Caco-2 (cell line): ENCODE measurements at regions not wholly inside any gene's neighbourhood (a gene's known extent, or its start where the extent isn't known, plus 50 kb on each side); places are given as distances from the start of the nearest gene placed in this dataset.

Source experiments
- BruUV-seq: library from RNA; stranded (reverse); fragments of 400-500 nt; replicated peaks from 2 replicates; lab custom pipeline; 2021; lab: Mats Ljungman, UMichigan
- CTCF ChIA-PET: fragments of 300-600 bp; sonication (Branson Sonifier 250); formaldehyde crosslinking; loops from one replicate; lab custom pipeline; 2022; ENCODE audit warnings: antibody characterized with exemption; lab: Charles Lee
- POLR2A ChIA-PET: fragments of 300-600 bp; sonication (Branson Sonifier 250); formaldehyde crosslinking; loops from one replicate; lab custom pipeline; 2022; ENCODE audit warnings: antibody characterized with exemption; lab: Charles Lee
- DNase-seq, 2 experiments: peaks; one replicate each; pipeline versions ENCODE4 v3.0.0 to v3.0.0-alpha.2; 2020 to 2022
- H3K27me3 ChIP-seq: replicated peaks from 2 replicates; pipeline ENCODE4 v1.6.0; 2011; ENCODE audit warnings: low read length; ENCODE audit not compliant: control insufficient read depth, insufficient read depth
- H3K36me3 ChIP-seq: 2 replicates; pipeline ENCODE4 v1.5.1; 2011; ENCODE audit warnings: low read length; ENCODE audit not compliant: control insufficient read depth, insufficient read depth
- H3K4me1 ChIP-seq: fragments of 250-450 bp; sonication (Bioruptor Pico); 2 replicates; pipeline ENCODE4 v1.5.1; 2020; ENCODE audit warnings: mild to moderate bottlenecking
- H3K4me3 ChIP-seq: 2 replicates; pipeline ENCODE4 v1.5.1; 2011; ENCODE audit warnings: low read depth, mild to moderate bottlenecking, control low read depth, low read length
- H3K9me3 ChIP-seq: fragments of 250-450 bp; sonication (Bioruptor Pico); 2 replicates; pipeline ENCODE4 v1.5.1; 2020; ENCODE audit warnings: mild to moderate bottlenecking, moderate library complexity
- H3K27ac Mint-ChIP-seq: one replicate; pipeline ENCODE4 v1.8.0; 2022; ENCODE audit warnings: mixed read lengths; ENCODE audit not compliant: unreplicated experiment
- H3K27me3 Mint-ChIP-seq: one replicate; pipeline ENCODE4 v1.8.0; 2022; ENCODE audit warnings: mixed read lengths; ENCODE audit not compliant: insufficient read depth, unreplicated experiment
- H3K36me3 Mint-ChIP-seq: one replicate; pipeline ENCODE4 v1.8.0; 2022; ENCODE audit warnings: mild to moderate bottlenecking, mixed read lengths; ENCODE audit not compliant: insufficient read depth, unreplicated experiment
- H3K4me1 Mint-ChIP-seq: one replicate; pipeline ENCODE4 v1.8.0; 2022; ENCODE audit warnings: low read depth, mixed read lengths; ENCODE audit not compliant: unreplicated experiment
- H3K4me3 Mint-ChIP-seq: one replicate; pipeline ENCODE4 v1.8.0; 2022; ENCODE audit warnings: mild to moderate bottlenecking, moderate library complexity, mixed read lengths; ENCODE audit not compliant: unreplicated experiment
- H3K9me3 Mint-ChIP-seq: one replicate; pipeline ENCODE4 v1.8.0; 2022; ENCODE audit warnings: mixed read lengths; ENCODE audit not compliant: unreplicated experiment
- CTCF ChIP-seq, 2 experiments: fragments of 200-600 bp in 1 of 2; IDR thresholded peaks; 1 replicate in 1 of 2; 2 replicates in 1 of 2; pipeline versions ENCODE4 v1.5.1 to v1.8.0; 2011 to 2022; ENCODE audit warnings: antibody characterized with exemption in 1 of 2, control low read depth in 1 of 2, inconsistent platforms in 1 of 2, low read depth in 1 of 2, low read length in 1 of 2, mild to moderate bottlenecking in 1 of 2, moderate library complexity in 1 of 2; ENCODE audit not compliant: insufficient read depth in 1 of 2, severe bottlenecking in 1 of 2, unreplicated experiment in 1 of 2
- intact Hi-C: fragments of 100-400 bp; cut with micrococcal nuclease; formaldehyde crosslinking; loops from one replicate; pipeline ENCODE4 v1.10.0; 2022; ENCODE audit not compliant: unreplicated experiment

GRCh38 chr20:39480276-39481043 lies 518.3 kb downstream of the DHX35 start:
- no peak for TF ChIP-seq CTCF (IDR thresholded peaks at IDR 0.05; ENCODE audit: insufficient read depth in 1 of 2, low read depth in 1 of 2, low read length in 1 of 2, severe bottlenecking in 1 of 2, unreplicated experiment in 1 of 2)
- no TSS peak for BruUV-seq
- H3K27me3 ChIP-seq = no peaks in the 10 kb centered on the region
- H3K9me3 Mint-ChIP-seq = no peaks in the 10 kb centered on the region
- H3K4me3 Mint-ChIP-seq = no peak overlapping the region
- 0 out of 2 replicates have a peak, but pooled peaks cover 4% of the 10 kb centered on the region for H3K9me3 ChIP-seq
- no peaks in the 10 kb centered on the region for H3K36me3 Mint-ChIP-seq
- DNase-seq = no peak
- no peaks in the 10 kb centered on the region for H3K27me3 Mint-ChIP-seq
- ChIA-PET CTCF (no interaction called here), POLR2A (no interaction called here)
- intact Hi-C loops = no loop called here
- H3K27ac Mint-ChIP-seq = no peak overlapping the region
- no peak overlapping the region for H3K4me3 ChIP-seq
- no peaks in the 10 kb centered on the region for H3K4me1 ChIP-seq
- no peaks in the 10 kb centered on the region for H3K4me1 Mint-ChIP-seq
- no peaks in the 10 kb centered on the region for H3K36me3 ChIP-seq

GRCh38 chr20:39479196-39479810 lies 517.2 kb downstream of the DHX35 start:
- Mint-ChIP-seq H3K36me3 (no peaks in the 10 kb centered on the region), H3K4me1 (no peaks in the 10 kb centered on the region), H3K4me3 (no peak overlapping the region), H3K27me3 (no peaks in the 10 kb centered on the region), H3K9me3 (no peaks in the 10 kb centered on the region), H3K27ac (no peak overlapping the region)
- no peak for TF ChIP-seq CTCF (IDR thresholded peaks at IDR 0.05; ENCODE audit: insufficient read depth in 1 of 2, low read depth in 1 of 2, low read length in 1 of 2, severe bottlenecking in 1 of 2, unreplicated experiment in 1 of 2)
- no peaks in the 10 kb centered on the region for H3K27me3 ChIP-seq
- H3K4me1 ChIP-seq = no peaks in the 10 kb centered on the region
- DNase-seq = no peak
- BruUV-seq = no TSS peak
- ChIA-PET CTCF (interaction anchor here (0.7 kb wide), 1 partner anchor 417 kb away, joined by 4 read pairs; no protein-coding TSS in a partner anchor), POLR2A (no interaction called here)
- H3K4me3 ChIP-seq = no peak overlapping the region
- H3K9me3 ChIP-seq = 0 out of 2 replicates have a peak, but pooled peaks cover 4% of the 10 kb centered on the region
- intact Hi-C loops = no loop called here
- no peaks in the 10 kb centered on the region for H3K36me3 ChIP-seq

GRCh38 chr20:39474879-39475278 lies 512.7 kb downstream of the DHX35 start:
- H3K36me3 ChIP-seq = no peaks in the 10 kb centered on the region
- no TSS peak for BruUV-seq
- no peaks in the 10 kb centered on the region for H3K4me1 ChIP-seq
- Mint-ChIP-seq H3K27me3 (peaks cover 4% of the 10 kb centered on the region), H3K9me3 (no peaks in the 10 kb centered on the region), H3K4me1 (no peaks in the 10 kb centered on the region), H3K36me3 (no peaks in the 10 kb centered on the region), H3K4me3 (no peak overlapping the region), H3K27ac (no peak overlapping the region)
- no peak overlapping the region for H3K4me3 ChIP-seq
- no peak for DNase-seq
- intact Hi-C loops = no loop called here
- ChIA-PET POLR2A (no interaction called here), CTCF (no interaction called here)
- H3K27me3 ChIP-seq = no peaks in the 10 kb centered on the region
- TF ChIP-seq CTCF (IDR thresholded peaks at IDR 0.05; ENCODE audit: insufficient read depth in 1 of 2, low read depth in 1 of 2, low read length in 1 of 2, severe bottlenecking in 1 of 2, unreplicated experiment in 1 of 2) = no peak
- H3K9me3 ChIP-seq = no peaks in the 10 kb centered on the region
